ENCODE measurements at regions not wholly inside any gene's neighbourhood (a gene's known extent, or its start where the extent isn't known, plus 50 kb on each side); places are given as distances from the start of the nearest gene placed in this dataset.
"Not testable (repeated sequence)": the region's sequence is repeated elsewhere in the genome, so short reads cannot be mapped to it uniquely, and the experiment has no call there.

DNA sequence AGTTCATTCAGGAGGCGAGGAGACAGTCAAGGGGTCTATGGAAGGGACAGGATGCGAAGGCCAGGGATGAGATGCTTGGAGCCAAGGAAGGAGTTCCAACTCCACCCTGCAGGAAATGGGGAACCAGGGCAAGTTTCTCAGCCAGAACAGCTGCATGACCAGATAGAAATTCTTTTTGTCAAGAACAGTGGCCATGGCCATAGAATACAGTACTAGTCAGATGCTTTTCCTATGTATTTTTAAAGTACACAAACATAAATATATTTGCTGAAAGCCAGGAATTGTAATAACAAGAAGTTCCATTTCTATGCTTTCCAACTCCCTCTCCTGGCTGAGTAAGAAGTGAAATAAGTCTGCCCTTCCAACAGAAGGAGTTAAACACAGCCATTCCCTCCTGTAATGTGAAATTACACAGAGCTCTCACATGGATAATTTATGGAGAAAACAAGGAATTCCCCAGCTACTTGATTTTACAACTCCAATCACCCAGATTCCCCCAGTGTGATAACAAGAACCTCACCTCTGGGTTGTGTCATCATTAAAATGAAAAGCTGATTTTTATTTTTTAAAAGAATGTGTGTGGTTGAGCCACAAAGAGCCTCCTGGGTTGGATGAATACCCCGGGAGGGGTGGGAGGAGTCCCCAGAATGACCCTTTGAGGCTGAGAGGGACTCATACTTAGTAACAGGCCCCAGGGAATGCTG, 124.6 kb upstream of the ARHGEF3 start:
- no peak for TF ChIP-seq GABPA (IDR thresholded peaks at IDR 0.05; ENCODE audit: low read depth)
- no peak for TF ChIP-seq POLR2AphosphoS5 (IDR thresholded peaks at IDR 0.05; ENCODE audit: low read depth)
- no peak for TF ChIP-seq SPI1 (IDR thresholded peaks at IDR 0.05; ENCODE audit: borderline replicate concordance, low read depth)
- TF ChIP-seq, protein P1, sequence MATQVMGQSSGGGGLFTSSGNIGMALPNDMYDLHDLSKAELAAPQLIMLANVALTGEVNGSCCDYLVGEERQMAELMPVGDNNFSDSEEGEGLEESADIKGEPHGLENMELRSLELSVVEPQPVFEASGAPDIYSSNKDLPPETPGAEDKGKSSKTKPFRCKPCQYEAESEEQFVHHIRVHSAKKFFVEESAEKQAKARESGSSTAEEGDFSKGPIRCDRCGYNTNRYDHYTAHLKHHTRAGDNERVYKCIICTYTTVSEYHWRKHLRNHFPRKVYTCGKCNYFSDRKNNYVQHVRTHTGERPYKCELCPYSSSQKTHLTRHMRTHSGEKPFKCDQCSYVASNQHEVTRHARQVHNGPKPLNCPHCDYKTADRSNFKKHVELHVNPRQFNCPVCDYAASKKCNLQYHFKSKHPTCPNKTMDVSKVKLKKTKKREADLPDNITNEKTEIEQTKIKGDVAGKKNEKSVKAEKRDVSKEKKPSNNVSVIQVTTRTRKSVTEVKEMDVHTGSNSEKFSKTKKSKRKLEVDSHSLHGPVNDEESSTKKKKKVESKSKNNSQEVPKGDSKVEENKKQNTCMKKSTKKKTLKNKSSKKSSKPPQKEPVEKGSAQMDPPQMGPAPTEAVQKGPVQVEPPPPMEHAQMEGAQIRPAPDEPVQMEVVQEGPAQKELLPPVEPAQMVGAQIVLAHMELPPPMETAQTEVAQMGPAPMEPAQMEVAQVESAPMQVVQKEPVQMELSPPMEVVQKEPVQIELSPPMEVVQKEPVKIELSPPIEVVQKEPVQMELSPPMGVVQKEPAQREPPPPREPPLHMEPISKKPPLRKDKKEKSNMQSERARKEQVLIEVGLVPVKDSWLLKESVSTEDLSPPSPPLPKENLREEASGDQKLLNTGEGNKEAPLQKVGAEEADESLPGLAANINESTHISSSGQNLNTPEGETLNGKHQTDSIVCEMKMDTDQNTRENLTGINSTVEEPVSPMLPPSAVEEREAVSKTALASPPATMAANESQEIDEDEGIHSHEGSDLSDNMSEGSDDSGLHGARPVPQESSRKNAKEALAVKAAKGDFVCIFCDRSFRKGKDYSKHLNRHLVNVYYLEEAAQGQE (IDR thresholded peaks at IDR 0.05; ENCODE audit: insufficient replicate concordance, low read depth), result no peak
- TF ChIP-seq, protein P2, sequence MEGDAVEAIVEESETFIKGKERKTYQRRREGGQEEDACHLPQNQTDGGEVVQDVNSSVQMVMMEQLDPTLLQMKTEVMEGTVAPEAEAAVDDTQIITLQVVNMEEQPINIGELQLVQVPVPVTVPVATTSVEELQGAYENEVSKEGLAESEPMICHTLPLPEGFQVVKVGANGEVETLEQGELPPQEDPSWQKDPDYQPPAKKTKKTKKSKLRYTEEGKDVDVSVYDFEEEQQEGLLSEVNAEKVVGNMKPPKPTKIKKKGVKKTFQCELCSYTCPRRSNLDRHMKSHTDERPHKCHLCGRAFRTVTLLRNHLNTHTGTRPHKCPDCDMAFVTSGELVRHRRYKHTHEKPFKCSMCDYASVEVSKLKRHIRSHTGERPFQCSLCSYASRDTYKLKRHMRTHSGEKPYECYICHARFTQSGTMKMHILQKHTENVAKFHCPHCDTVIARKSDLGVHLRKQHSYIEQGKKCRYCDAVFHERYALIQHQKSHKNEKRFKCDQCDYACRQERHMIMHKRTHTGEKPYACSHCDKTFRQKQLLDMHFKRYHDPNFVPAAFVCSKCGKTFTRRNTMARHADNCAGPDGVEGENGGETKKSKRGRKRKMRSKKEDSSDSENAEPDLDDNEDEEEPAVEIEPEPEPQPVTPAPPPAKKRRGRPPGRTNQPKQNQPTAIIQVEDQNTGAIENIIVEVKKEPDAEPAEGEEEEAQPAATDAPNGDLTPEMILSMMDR (IDR thresholded peaks at IDR 0.05; ENCODE audit: insufficient read depth, low read length), result no peak
- H3K27me3 ChIP-seq (ENCODE audit: insufficient read depth, poor library complexity, severe bottlenecking), result no peaks in the 10 kb centered on the region
- no peak overlapping the region for H3K27ac ChIP-seq (replicated peaks)
- no peak for DNase-seq (ENCODE audit: low read depth in 1 of 2, low spot score in 1 of 2)
- no peak overlapping the region for H3K4me3 ChIP-seq (replicated peaks; ENCODE audit: insufficient read depth, low read length)

DNA sequence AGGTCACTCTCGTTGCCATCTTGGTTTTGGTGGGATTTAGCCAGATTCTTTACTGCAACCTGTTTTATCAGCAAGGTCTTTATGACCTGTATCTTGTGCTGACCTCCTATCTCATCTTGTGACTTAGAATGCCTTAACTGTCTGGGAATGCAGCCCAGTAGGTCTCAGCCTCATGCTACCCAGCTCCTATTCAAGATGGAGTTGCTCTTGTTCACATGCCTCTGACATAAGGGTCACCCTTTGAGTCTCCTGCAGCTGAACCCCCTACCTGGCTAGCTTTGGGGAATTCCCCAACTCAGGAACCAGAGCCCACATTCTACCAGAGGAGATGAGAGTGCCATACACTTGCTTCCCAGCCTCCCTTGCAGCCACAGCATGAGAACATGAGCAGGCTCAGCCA, 123.0 kb upstream of the ARHGEF3 start:
- not testable (repeated sequence) for H3K4me3 ChIP-seq (replicated peaks; ENCODE audit: insufficient read depth, low read length); DNase-seq (ENCODE audit: low read depth in 1 of 2, low spot score in 1 of 2); H3K27ac ChIP-seq (replicated peaks); H3K27me3 ChIP-seq (ENCODE audit: insufficient read depth, poor library complexity, severe bottlenecking)

DNA sequence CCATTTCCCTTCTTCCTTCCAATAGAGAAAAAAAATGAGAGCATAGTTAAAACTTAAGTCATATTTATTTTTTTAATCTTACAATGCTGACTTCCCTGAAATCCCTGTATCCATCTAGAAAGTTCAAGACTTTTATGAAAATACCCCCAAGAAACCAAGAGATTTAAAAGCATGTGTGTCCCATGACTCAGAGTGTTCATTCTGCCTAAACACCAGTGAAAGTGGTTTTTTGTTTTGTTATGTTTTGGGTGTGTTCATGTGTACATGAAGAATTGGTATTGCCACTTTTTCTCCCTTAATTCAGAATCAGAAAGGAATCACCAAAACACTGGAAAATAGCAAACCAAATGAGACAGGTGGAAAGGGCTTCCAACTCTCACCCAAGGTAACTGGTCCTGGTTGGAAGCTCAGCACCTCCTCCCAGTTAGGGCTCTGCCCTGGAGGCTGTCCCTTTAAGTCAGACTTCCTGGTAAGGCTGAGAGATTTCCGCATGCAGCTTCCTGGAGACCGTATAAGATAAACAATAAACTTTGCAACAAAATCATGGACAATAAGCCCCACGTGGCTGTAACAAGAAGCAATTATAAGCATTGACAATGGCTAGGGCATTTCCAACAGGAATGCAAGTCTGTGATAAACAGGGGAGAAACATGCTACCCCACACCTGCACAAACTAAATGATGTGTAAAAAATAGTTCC, 121.9 kb upstream of the ARHGEF3 start:
- no peak overlapping the region for H3K4me3 ChIP-seq (replicated peaks; ENCODE audit: insufficient read depth, low read length)
- H3K27me3 ChIP-seq (ENCODE audit: insufficient read depth, poor library complexity, severe bottlenecking), result no peaks in the 10 kb centered on the region
- no peak overlapping the region for H3K27ac ChIP-seq (replicated peaks)
- TF ChIP-seq GABPA (IDR thresholded peaks at IDR 0.05; ENCODE audit: low read depth) (no peak), SPI1 (IDR thresholded peaks at IDR 0.05; ENCODE audit: borderline replicate concordance, low read depth) (no peak), POLR2AphosphoS5 (IDR thresholded peaks at IDR 0.05; ENCODE audit: low read depth) (no peak)
- TF ChIP-seq, protein P1 (IDR thresholded peaks at IDR 0.05; ENCODE audit: insufficient replicate concordance, low read depth), result no peak
- no peak for DNase-seq (ENCODE audit: low read depth in 1 of 2, low spot score in 1 of 2)

DNA sequence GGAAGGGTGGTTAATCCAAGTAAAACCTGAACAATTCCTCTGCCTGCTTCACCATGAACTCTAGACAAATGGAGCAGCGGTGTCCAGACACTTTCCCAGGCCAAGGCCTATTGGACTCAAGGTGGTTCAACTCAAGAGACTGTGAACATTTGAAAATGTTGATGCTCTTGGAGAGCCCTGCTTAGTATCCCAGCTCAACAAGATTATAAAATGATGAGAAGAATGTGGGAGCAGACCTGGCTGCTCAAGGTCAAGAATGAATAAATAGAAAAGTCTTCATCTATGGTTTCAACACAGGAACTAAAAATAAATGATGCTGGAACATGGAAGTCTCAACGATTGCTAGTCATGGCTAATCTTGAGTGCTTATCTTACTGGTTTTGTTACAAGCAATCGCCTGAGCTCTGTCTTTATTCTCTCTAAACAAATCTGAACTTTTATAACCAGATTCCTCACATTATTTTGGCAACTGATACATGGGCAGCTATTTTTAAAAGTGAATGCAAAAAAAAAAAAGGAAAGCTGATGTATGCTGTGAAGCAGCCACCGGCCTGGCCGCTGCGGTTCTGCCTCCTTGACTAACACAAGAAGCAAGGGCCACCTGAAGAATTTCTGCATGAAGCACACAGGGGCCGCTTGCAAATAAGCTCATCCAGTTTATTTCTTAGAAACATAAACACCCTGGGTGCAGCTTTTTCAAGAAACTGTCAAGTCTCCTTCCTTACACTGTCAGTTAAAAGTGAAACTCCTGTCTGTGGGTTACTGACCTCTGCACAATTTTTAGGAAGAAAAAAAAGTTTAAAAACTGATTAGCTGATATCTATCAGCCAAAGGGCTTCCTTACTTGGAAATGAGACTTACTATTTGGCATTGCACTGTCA, 120.1 kb upstream of the ARHGEF3 start:
- H3K4me3 ChIP-seq (replicated peaks; ENCODE audit: insufficient read depth, low read length), result no peak overlapping the region
- no peak for TF ChIP-seq SPI1 (IDR thresholded peaks at IDR 0.05; ENCODE audit: borderline replicate concordance, low read depth)
- no peak for TF ChIP-seq GABPA (IDR thresholded peaks at IDR 0.05; ENCODE audit: low read depth)
- TF ChIP-seq POLR2AphosphoS5 (IDR thresholded peaks at IDR 0.05; ENCODE audit: low read depth), result no peak
- TF ChIP-seq, protein P2 (IDR thresholded peaks at IDR 0.05; ENCODE audit: insufficient read depth, low read length), result no peak
- TF ChIP-seq, protein P1 (IDR thresholded peaks at IDR 0.05; ENCODE audit: insufficient replicate concordance, low read depth), result no peak
- no peak for DNase-seq (ENCODE audit: low read depth in 1 of 2, low spot score in 1 of 2)
- no peaks in the 10 kb centered on the region for H3K27me3 ChIP-seq (ENCODE audit: insufficient read depth, poor library complexity, severe bottlenecking)
- no peak overlapping the region for H3K27ac ChIP-seq (replicated peaks)

Measured in HL-60 (cell line).